AG10803 (cell line): ENCODE measurements at regions not wholly inside any gene's neighbourhood (a gene's known extent, or its start where the extent isn't known, plus 50 kb on each side); places are given as distances from the start of the nearest gene placed in this dataset.
A peak's percentile ranks its signal among the peaks of the same experiment; 100 is the strongest.
"Not testable (repeated sequence)": the region's sequence is repeated elsewhere in the genome, so short reads cannot be mapped to it uniquely, and the experiment has no call there.

Experiments used
- DNase-seq: peaks from one replicate; pipeline ENCODE4 v3.0.0; 2010; ENCODE audit warnings: low read depth
- H3K4me3 ChIP-seq: 2 replicates; pipeline ENCODE4 v1.5.1; 2011; ENCODE audit warnings: mild to moderate bottlenecking, low read length, control low read depth
- CTCF ChIP-seq: conservative IDR thresholded peaks from 2 replicates; pipeline ENCODE4 v1.5.1; 2011; ENCODE audit warnings: mild to moderate bottlenecking, low read length, control low read depth, inconsistent platforms

- DNase-seq, result no peak
- no peak for TF ChIP-seq CTCF
- H3K4me3 ChIP-seq, result no peak overlapping the region
Measured at GRCh38 chr10:111600772-111601171, 523.9 kb downstream of the ADRA2A start.

- H3K4me3 ChIP-seq, result no peak overlapping the region
- TF ChIP-seq CTCF, result no peak
- DNase-seq, result no peak
Measured at GRCh38 chr10:111612273-111612672, 535.4 kb downstream of the ADRA2A start.

GRCh38 chr10:111634191-111634590 lies 549.4 kb downstream of the GPAM start:
- H3K4me3 ChIP-seq, result no peak overlapping the region
- no peak for TF ChIP-seq CTCF

GRCh38 chr10:111646021-111646420 lies 537.5 kb downstream of the GPAM start:
- TF ChIP-seq CTCF, result no peak
- H3K4me3 ChIP-seq, result no peak overlapping the region
- peak; percentile 18 for DNase-seq

More at GRCh38 chr10:111634191-111634590, 549.4 kb downstream of the GPAM start:
- no peak for DNase-seq

- no peak overlapping the region for H3K4me3 ChIP-seq
- DNase-seq, result peak; percentile 92
- TF ChIP-seq CTCF, result no peak
Measured at GRCh38 chr10:111648046-111648445, 535.5 kb downstream of the GPAM start.

- H3K4me3 ChIP-seq, DNase-seq: not testable (repeated sequence)
Measured at GRCh38 chr10:111649080-111649479, 534.5 kb downstream of the GPAM start.

GRCh38 chr10:111650088-111650487 lies 533.5 kb downstream of the GPAM start:
- no peak for DNase-seq
- TF ChIP-seq CTCF, result no peak
- H3K4me3 ChIP-seq, result no peak overlapping the region

- peak; percentile 26 for DNase-seq
- no peak overlapping the region for H3K4me3 ChIP-seq
- no peak; the same call in 1 of the 2 replicates for TF ChIP-seq CTCF
Measured at GRCh38 chr10:111656066-111656465, 527.5 kb downstream of the GPAM start.
